Effector memory CD8-positive, alpha-beta T cell (primary cell): ENCODE measurements at regions not wholly inside any gene's neighbourhood (a gene's known extent, or its start where the extent isn't known, plus 50 kb on each side); places are given as distances from the start of the nearest gene placed in this dataset.

Experiments
- ATAC-seq: fragments of 150-1000 bp; cut with Tn5 transposase; replicated peaks from 2 replicates; pipeline ENCODE4 v1.10.0; 2021; ENCODE audit warnings: mild to moderate bottlenecking, moderate library complexity
- DNase-seq, 3 experiments: peaks; one replicate each; pipeline ENCODE4 v3.0.0; 2021
- H3K27ac Mint-ChIP-seq, 2 donors: one replicate each; pipeline ENCODE4 v1.8.0; 2022; ENCODE audit warnings: mild to moderate bottlenecking in 2 of 2, mixed read lengths in 2 of 2, moderate library complexity in 2 of 2
- H3K27me3 Mint-ChIP-seq, 2 donors: one replicate each; pipeline ENCODE4 v1.8.0; 2022; ENCODE audit warnings: mixed read lengths in 2 of 2
- H3K36me3 Mint-ChIP-seq: one replicate; pipeline ENCODE4 v1.8.0; 2022; ENCODE audit warnings: mild to moderate bottlenecking, moderate library complexity, mixed read lengths; ENCODE audit not compliant: insufficient read depth
- H3K4me1 Mint-ChIP-seq, 2 donors: one replicate each; pipeline ENCODE4 v1.8.0; 2022; ENCODE audit warnings: low read depth in 2 of 2, mixed read lengths in 2 of 2
- H3K4me3 Mint-ChIP-seq, 2 donors: one replicate each; pipeline ENCODE4 v1.8.0; 2022; ENCODE audit warnings: mild to moderate bottlenecking in 2 of 2, mixed read lengths in 2 of 2, moderate library complexity in 2 of 2
- H3K9me3 Mint-ChIP-seq, 2 donors: one replicate each; pipeline ENCODE4 v1.8.0; 2022; ENCODE audit warnings: mixed read lengths in 2 of 2

DNA sequence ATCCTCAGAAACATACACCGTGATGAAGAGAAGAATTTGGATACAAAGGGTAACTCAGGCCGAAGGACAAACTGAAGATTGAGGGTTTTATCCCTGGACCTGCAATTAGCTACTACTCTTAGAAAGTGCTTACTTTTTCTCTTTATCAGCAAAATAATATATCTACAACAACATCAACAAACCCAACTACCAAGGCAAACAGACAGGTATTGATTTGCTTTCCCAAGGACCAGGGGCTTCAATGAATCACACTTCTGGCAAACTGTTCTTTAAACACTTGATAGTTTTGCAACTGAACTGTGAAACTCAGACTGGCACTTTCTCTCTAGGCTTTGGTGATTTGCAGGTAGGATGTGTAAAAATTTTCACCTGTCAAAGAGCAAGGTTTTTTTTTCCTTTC lies 247.5 kb downstream of the SEC23A start:
- Mint-ChIP-seq H3K4me1 (no peaks in the 10 kb centered on the region), H3K4me3 (no peak overlapping the region), H3K27ac (no peak overlapping the region), H3K27me3 (no peaks in the 10 kb centered on the region), H3K36me3 (no peaks in the 10 kb centered on the region), H3K9me3 (no peaks in the 10 kb centered on the region)
- no peak for DNase-seq
- ATAC-seq: no peak

DNA sequence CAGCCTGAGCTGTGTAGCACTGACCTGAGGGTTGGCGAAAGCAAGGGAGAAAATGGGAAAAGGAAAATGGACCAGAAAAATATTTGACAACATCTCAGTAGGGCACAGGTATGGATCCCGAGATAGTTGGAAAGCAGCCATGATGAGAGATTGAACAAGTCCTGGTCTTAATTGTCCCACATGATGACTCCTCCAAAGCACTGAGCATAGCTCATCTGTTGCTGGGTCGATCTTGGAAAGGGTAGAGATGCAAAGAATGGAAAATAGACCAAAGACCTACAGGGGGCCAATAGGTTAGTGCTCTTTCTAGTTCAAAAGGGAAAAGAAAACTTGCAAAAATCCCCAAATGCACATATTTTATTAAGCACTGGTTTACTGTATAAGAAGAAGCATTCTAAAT lies 251.9 kb downstream of the SEC23A start:
- Mint-ChIP-seq H3K27me3 (no peaks in the 10 kb centered on the region), H3K9me3 (no peaks in the 10 kb centered on the region), H3K4me1 (no peaks in the 10 kb centered on the region), H3K4me3 (no peak overlapping the region), H3K36me3 (no peaks in the 10 kb centered on the region), H3K27ac (no peak overlapping the region)
- DNase-seq: no peak
- ATAC-seq: no peak

DNA sequence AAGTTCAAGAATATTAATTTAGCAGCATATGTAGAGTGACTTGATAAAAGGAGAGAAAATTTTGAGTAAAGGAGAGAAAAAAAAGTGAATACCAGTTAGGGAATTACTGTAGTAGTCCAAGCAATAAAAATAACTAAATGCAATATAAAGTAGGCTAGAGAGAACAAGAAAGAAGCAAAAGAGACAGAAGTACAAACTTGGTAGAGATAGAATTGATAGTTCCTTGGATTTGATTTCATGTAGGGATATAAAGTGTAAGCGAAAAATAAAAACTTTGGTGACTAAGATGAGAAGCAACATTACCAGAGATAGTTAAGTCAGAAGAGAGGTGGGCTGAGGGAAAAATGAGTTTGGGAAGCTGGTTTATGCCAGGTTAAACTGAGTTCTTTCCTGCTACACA lies 252.4 kb downstream of the SEC23A start:
- Mint-ChIP-seq H3K9me3 (no peaks in the 10 kb centered on the region), H3K4me1 (no peaks in the 10 kb centered on the region), H3K27me3 (no peaks in the 10 kb centered on the region), H3K4me3 (no peak overlapping the region), H3K27ac (no peak overlapping the region), H3K36me3 (no peaks in the 10 kb centered on the region)
- no peak for ATAC-seq
- no peak for DNase-seq

DNA sequence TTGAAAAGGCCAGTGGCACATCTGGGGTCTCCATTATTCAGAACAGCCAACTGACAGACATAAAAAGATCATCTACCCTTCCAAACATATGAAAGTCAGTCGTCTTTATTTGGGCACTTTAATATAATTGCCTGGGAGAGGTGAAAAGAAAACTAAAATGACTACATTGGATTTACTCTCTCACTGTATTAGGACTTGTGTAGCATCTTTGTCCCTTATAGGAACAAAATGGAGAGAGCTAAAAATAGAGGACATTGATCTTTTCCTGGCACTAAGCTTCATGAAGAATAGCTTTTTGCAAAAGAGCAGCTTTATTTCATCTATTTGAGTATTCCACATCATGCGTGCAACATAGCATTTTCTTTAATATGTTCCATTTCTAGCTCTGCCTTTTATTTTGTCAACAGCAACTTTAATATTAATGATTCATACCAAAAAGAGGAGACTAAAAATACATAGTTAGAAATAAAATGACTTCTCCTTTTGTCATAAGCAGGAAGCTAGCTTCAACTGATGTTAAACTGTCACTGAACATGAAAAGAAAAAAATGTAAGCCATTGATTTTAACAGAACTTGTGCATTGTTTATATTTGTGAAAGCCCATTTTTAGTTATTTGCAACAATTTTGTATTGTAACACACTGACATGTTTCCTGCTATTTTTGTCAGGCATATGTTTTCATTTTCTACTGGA lies 254.6 kb downstream of the SEC23A start:
- no peak overlapping the region for H3K4me3 Mint-ChIP-seq
- DNase-seq: no peak
- H3K27ac Mint-ChIP-seq: no peak overlapping the region
- no peak for ATAC-seq
- H3K4me1 Mint-ChIP-seq: no peaks in the 10 kb centered on the region
- H3K36me3 Mint-ChIP-seq: no peaks in the 10 kb centered on the region
- H3K27me3 Mint-ChIP-seq: no peaks in the 10 kb centered on the region
- no peaks in the 10 kb centered on the region for H3K9me3 Mint-ChIP-seq

DNA sequence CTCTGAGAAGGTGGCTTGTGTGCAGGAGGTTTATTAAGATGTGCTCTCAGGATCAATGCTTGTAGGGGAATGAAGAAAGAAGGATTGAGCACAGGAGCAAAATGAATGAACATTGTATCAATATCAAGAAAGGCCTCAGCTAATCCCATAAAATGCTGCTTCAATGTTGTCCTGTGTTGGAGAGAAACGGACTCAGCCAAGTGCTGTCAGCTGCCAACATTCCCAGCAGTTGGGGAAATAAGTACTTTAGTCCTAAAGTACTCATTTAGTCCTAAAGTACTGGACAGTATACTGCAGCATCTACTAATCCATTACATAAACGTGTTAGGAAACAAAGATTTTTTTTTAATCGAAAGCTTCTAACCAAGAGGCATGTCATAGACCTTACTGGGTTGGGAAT lies 255.9 kb downstream of the SEC23A start:
- Mint-ChIP-seq H3K4me3 (no peak overlapping the region), H3K27ac (no peak overlapping the region), H3K27me3 (no peaks in the 10 kb centered on the region), H3K9me3 (no peaks in the 10 kb centered on the region), H3K4me1 (no peaks in the 10 kb centered on the region), H3K36me3 (no peaks in the 10 kb centered on the region)
- ATAC-seq (no peak), DNase-seq (no peak)

DNA sequence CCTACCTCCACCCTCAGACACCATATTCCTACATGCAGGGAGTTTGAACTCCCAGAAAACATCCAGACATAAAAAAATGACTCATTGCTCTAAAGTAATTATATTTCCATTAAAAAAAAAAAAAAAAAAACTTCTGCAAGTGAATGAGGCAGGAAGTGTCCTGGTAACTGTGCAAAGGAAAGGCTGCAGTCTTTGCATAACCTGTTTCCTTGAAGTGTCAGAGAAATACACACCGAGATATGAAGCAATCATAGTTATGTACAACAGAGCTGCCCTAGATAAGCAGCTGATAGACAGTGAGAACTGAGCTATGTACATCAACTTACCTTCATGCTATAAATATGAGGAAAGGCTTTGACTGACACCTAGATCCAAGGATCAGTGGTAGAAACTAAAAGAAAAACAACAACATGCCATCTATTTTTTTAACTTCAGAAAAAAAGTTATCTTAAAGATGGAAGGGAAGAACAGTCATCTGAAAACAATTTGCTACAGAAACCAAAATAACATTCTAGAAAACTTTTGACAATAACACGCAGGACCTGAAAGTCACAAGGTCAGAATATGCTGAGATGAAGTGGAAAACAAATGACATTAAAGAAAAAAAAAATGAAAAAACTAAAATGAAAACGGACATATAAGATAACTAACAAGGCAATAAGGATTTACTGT lies 263.2 kb downstream of the SEC23A start:
- Mint-ChIP-seq H3K36me3 (no peaks in the 10 kb centered on the region), H3K27ac (no peak overlapping the region), H3K27me3 (peaks cover 0 to 9% of the 10 kb centered on the region in 2 donors), H3K9me3 (peaks cover 0 to 8% of the 10 kb centered on the region in 2 donors), H3K4me1 (no peaks in the 10 kb centered on the region), H3K4me3 (no peak overlapping the region)
- DNase-seq (no peak), ATAC-seq (no peak)

DNA sequence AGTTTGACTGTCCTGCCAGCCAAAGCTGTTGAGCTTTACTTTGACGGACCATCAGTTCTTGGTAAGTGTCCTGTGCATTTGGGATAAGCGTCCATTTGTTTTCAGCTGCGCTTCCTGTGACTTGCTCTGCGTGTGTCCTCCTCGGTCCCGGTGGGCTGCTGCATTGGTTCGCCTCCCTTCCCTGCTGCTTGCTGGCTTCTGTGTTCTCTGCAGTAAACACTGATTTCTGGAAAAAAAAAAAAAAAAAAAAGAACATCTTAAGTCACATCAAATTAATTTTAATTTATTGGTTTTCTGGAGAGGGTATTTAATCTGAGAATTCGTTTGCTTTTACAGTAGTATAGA lies 264.1 kb downstream of the SEC23A start:
- Mint-ChIP-seq H3K4me1 (no peaks in the 10 kb centered on the region), H3K27me3 (peaks cover 0 to 9% of the 10 kb centered on the region in 2 donors), H3K9me3 (peaks cover 0 to 8% of the 10 kb centered on the region in 2 donors), H3K27ac (no peak overlapping the region), H3K36me3 (no peaks in the 10 kb centered on the region), H3K4me3 (no peak overlapping the region)
- DNase-seq: no peak
- ATAC-seq: no peak

DNA sequence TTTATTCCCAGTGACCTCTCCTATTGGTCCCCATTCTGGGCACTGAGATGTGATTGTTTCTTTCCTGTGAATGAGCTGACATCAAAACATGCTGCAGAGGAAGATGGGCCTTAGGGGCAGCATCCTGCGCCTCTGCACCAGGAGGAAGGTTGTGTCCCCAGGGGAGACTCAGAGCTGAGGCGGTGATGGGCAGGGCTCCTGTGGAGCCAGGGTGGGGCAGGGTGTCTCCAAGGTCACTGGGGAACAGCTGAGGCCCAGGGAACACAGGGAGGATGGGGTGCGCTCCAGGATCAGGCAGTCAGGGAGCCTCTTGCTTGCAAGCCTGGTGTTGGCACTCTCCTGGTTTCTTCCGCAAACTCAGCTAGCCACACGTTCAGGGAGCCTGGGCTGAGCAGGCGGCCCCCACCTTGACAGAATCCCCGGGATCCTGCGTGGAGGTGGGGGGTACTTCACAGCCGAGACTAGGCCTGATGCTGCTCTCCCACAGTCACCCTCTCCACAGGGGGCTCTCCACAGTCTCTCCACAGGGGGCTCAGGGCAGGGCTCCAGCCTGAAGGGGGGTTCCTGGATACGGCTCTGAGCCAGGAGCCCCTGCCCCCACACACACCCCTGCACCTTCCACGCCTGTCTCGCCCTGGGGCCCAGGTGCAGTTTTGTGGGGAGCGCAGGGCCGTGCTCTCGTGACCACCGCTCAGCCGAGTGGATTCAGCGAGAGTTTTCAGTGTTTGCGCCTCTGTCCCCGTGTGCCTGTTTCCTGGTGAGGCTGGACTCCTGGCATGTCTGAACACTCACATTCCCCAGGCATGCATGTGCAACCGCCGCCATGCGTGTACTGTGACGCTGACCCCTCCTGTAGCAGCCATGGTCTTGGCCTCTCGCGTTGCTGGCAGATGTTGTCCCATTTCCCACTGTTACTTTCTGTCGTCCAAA lies 264.7 kb downstream of the SEC23A start:
- Mint-ChIP-seq H3K4me3 (no peak overlapping the region), H3K4me1 (no peaks in the 10 kb centered on the region), H3K36me3 (no peaks in the 10 kb centered on the region), H3K27me3 (peaks cover 0 to 9% of the 10 kb centered on the region in 2 donors), H3K27ac (no peak overlapping the region), H3K9me3 (peaks cover 0 to 8% of the 10 kb centered on the region in 2 donors)
- no peak for ATAC-seq
- no peak for DNase-seq

DNA sequence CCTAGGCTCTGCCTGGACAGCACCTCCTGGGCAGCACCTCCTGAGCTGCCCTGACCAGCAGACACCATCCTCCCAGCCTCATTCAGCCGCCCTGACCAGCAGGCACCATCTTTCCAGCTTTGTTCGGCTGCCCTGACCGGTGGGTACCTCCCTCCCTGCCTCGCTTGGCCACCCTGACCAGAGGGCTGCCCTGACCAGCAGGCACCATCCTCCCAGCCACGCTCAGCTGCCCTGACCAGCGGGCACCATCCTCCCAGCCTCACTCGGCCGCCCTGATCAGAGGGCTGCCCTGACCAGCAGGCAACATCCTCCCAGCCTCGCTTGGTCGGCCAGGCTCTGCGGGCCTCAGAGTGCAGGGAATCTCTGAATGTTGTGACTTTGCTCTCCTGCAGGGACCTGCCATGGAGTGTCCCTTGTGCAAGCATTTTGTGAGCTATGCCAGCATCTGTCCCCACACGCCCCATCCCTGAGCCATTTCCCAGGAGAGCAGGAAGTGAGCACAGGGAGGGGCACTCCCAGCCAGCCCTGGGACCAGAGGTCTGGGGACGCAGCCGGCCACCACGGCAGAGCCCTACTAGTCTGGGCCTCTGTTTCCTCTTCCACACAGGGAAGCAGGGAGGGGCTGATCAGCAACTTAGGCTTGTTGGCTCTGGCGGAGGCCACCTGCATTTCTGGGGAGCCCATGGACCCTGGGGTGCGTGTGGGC lies 265.5 kb downstream of the SEC23A start:
- peaks cover 0 to 8% of the 10 kb centered on the region in 2 donors for H3K9me3 Mint-ChIP-seq
- H3K36me3 Mint-ChIP-seq: no peaks in the 10 kb centered on the region
- ATAC-seq (no peak), DNase-seq (no peak)
- H3K27ac Mint-ChIP-seq: no peak overlapping the region
- H3K4me3 Mint-ChIP-seq: no peak overlapping the region
- H3K27me3 Mint-ChIP-seq: peaks cover 0 to 9% of the 10 kb centered on the region in 2 donors
- no peaks in the 10 kb centered on the region for H3K4me1 Mint-ChIP-seq

DNA sequence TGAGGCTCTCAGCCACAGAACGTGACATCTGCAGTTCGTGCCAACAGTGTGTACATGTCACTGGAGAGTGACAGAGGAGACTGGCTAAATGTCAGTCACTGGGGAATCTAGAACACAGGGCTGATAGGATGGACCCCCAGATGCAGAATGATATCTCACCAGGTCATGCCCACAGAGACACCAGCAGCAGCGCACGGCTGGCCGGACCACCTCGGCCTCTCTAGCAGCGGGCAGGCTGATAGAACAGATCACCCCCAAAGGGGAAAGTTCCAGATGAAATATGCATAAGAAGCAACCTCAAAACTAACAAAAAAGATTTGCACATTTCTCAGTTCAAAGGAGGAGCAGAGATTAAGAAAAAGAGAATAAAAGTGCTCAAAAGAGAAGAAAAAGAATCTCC lies 266.5 kb downstream of the SEC23A start:
- no peak overlapping the region for H3K27ac Mint-ChIP-seq
- ATAC-seq: no peak
- H3K9me3 Mint-ChIP-seq: peaks cover 0 to 8% of the 10 kb centered on the region in 2 donors

DNA sequence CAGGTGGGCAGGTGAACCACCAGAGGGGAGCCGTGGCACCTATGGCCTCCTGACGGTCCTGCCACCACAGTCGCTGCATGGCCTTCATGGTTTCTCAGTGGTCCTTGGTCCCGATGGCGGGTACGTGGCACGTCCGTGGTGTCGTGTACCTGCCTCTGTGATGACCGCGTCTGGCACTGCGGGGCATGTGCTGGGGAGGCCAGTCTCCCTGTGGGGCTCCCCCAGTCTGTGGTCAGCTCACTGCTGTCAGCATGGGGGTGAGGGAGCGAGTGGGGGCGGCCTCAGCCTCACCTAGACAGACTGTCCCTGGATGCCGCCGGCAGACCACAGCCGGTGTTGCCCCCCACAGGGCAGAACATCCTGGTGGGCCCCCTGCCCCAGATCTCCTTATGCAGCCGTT lies 267.2 kb downstream of the SEC23A start:
- no peaks in the 10 kb centered on the region for H3K36me3 Mint-ChIP-seq
- H3K4me1 Mint-ChIP-seq: no peaks in the 10 kb centered on the region
- H3K27me3 Mint-ChIP-seq: peaks cover 0 to 9% of the 10 kb centered on the region in 2 donors
- no peak for DNase-seq
- H3K9me3 Mint-ChIP-seq: peaks cover 0 to 8% of the 10 kb centered on the region in 2 donors
- no peak overlapping the region for H3K27ac Mint-ChIP-seq
- ATAC-seq: no peak
- H3K4me3 Mint-ChIP-seq: no peak overlapping the region

More for the DNA sequence above, 266.5 kb downstream of the SEC23A start:
- DNase-seq: no peak
- H3K36me3 Mint-ChIP-seq: no peaks in the 10 kb centered on the region
- no peaks in the 10 kb centered on the region for H3K4me1 Mint-ChIP-seq
- H3K27me3 Mint-ChIP-seq: peaks cover 0 to 9% of the 10 kb centered on the region in 2 donors
- H3K4me3 Mint-ChIP-seq: no peak overlapping the region

DNA sequence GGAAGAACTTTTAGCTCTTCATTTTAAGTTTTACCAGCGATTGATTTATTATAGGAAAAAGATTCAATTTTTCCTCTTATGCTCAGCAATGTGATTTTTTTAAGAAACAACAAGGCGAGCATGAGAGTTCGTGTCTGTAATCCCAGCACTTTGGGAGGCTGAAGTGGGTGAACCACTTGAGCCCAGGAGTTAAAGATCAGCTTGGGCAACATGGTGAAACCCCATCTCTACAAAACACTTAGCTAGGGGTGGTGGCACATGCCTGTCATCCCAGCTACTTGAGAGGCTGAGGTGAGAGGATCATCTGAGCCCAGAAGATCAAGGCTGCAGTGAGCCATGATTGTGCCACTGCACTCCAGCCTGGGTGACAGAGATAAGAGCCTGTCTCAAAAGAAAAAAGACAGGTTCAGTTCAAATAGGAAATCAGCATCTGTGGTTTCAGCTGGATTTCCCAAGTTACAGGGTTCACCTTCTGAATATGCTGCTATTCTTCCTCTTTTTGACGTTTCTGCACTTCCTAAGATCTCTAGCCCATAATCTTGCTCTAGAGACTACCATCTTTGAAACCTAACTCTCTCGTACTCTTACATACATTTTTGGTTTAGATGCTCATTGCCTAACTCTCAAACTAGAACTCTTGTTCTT lies 274.7 kb downstream of the SEC23A start:
- Mint-ChIP-seq H3K36me3 (no peaks in the 10 kb centered on the region), H3K27ac (no peak overlapping the region), H3K4me1 (no peaks in the 10 kb centered on the region), H3K9me3 (peaks cover 0 to 1% of the 10 kb centered on the region in 2 donors), H3K27me3 (no peaks in the 10 kb centered on the region), H3K4me3 (no peak overlapping the region)
- DNase-seq (no peak), ATAC-seq (no peak)

DNA sequence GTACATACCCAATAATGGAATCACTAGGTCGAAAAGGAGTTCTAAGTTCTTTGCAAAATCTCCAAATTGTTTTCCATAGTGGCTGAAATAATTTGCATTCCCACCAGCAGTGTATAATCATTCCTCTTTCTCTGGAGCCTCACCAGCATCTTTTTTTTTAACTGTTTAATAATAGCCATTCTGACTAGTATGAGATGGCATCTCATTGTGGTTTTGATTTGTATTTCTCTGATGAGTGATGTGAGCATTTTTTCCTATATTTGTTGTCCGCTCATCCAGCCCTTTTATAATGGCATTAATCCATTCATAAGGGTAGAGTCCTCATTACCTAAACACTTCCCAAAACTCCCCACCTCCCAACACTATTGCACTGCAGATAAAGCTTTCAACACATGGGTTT lies 278.3 kb downstream of the SEC23A start:
- Mint-ChIP-seq H3K9me3 (peaks cover 4 to 8% of the 10 kb centered on the region in 2 donors), H3K4me3 (no peak overlapping the region), H3K27ac (no peak overlapping the region), H3K4me1 (no peaks in the 10 kb centered on the region), H3K36me3 (no peaks in the 10 kb centered on the region), H3K27me3 (no peaks in the 10 kb centered on the region)
- DNase-seq (no peak), ATAC-seq (no peak)
